D721Med (cell line): ENCODE measurements at regions not wholly inside any gene's neighbourhood (a gene's known extent, or its start where the extent isn't known, plus 50 kb on each side); places are given as distances from the start of the nearest gene placed in this dataset.

ENCODE experiments used
- DNase-seq: peaks from one replicate; pipeline ENCODE4 v3.0.0; 2011; ENCODE audit warnings: low spot score; ENCODE audit not compliant: insufficient read length
- FAIRE-seq: peaks from 2 replicates; lab custom pipeline; 2011; peaks lifted over from hg19 to GRCh38; lab: Jason Lieb, UNC
- TF ChIP-seq, protein P1 (sequence below): IDR thresholded peaks from 2 replicates; pipeline ENCODE4 v1.5.1; 2012; ENCODE audit warnings: mild to moderate bottlenecking, control low read depth; ENCODE audit not compliant: insufficient read depth; ENCODE audit errors: missing control alignments

- TF ChIP-seq, protein P1, sequence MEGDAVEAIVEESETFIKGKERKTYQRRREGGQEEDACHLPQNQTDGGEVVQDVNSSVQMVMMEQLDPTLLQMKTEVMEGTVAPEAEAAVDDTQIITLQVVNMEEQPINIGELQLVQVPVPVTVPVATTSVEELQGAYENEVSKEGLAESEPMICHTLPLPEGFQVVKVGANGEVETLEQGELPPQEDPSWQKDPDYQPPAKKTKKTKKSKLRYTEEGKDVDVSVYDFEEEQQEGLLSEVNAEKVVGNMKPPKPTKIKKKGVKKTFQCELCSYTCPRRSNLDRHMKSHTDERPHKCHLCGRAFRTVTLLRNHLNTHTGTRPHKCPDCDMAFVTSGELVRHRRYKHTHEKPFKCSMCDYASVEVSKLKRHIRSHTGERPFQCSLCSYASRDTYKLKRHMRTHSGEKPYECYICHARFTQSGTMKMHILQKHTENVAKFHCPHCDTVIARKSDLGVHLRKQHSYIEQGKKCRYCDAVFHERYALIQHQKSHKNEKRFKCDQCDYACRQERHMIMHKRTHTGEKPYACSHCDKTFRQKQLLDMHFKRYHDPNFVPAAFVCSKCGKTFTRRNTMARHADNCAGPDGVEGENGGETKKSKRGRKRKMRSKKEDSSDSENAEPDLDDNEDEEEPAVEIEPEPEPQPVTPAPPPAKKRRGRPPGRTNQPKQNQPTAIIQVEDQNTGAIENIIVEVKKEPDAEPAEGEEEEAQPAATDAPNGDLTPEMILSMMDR: no peak
- FAIRE-seq (no peak), DNase-seq (no peak)
Observed at GRCh38 chr6:153856929-153857376, 182.1 kb upstream of the OPRM1 start.

GRCh38 chr6:153852481-153852880, 186.6 kb upstream of the OPRM1 start:
- TF ChIP-seq, protein P1: peak; percentile 3
- FAIRE-seq (no peak), DNase-seq (no peak)

- FAIRE-seq (no peak), DNase-seq (no peak)
- TF ChIP-seq, protein P1: no peak
Observed at GRCh38 chr6:153852034-153852433, 187.0 kb upstream of the OPRM1 start.

- TF ChIP-seq, protein P1: no peak
- DNase-seq (no peak), FAIRE-seq (no peak)
Observed at GRCh38 chr6:153849072-153849779, 189.8 kb upstream of the OPRM1 start.

DNA sequence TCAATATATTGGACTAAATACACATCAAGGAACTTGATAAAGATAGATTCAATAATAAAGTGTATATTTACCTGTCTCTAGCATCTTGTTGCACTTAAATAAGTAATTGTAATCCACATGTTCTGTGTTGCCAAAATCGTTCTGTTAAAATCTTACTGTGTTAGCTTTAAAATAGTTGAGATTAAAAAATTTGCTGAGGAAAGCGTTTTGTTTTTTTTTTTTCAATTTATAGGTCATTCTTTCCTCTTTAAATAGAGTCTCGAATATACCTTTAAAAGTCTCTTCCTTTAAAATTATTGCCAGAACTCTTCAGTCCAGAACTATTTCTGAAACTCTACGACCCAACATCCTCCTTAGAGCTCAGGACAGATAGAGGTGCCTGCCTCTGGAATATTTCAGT, 195.6 kb upstream of the OPRM1 start:
- no peak for DNase-seq
- no peak for FAIRE-seq
- TF ChIP-seq, protein P1: no peak

DNA sequence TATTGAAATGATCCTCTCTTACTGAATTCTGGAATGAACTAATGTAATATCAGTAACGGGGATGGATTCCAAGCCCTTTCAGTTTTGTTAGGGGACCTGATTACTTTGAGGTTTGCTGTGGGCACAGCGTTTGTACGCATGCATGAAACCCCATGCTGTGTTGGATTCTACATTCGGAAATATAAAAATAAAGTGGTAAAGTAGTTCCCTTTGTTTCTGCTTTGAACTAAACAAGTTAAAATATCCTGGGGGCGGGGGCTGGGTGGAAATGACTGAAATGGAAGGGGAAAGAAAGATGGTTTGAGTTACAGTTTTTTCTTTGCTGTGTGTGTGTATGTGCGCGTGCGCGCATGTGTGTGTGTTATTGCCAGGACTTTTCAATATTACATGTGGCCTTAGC, 196.5 kb upstream of the OPRM1 start:
- TF ChIP-seq, protein P1: no peak

DNA sequence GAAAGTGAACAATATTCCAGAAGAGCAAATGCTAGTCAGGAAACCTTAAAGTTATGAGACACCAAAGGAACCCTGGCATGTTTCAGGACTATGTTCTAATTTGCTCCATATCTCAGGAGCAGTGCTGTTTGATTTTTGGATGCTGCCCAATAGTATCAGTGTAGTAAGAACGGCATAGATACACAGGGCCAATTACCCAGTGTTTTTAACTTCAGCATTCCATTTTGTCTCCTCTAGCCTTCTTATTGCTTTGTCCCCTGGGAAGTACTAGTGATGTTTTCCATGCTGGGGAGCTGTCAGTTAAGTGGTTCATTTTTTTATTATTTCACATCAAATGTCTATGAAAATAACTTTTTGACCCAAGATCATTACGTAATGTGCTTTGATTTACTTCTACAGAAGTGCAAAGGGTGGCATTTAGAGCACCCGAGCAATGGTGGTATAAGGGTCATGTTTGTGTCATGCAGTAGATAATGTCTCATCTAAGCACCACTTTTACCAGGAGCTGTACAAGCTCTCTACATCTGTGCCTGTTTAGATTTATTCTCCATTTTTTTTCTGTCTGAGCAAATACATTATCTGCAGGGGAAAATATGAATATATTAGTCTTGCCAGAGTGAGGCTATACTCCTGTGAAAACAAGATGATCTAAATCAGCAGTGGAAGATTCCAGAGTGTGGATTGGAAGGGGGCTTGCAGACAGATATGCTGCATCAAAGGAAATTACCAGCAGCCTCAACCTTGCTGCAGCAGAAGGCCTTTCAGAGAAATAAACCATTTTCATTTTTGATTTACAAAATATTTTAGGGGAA, 198.8 kb upstream of the OPRM1 start:
- FAIRE-seq (no peak), DNase-seq (no peak)
- TF ChIP-seq, protein P1: no peak

More for the DNA sequence above, 196.5 kb upstream of the OPRM1 start:
- DNase-seq: no peak
- no peak for FAIRE-seq
